ENCODE measurements at regions not wholly inside any gene's neighbourhood (a gene's known extent, or its start where the extent isn't known, plus 50 kb on each side); places are given as distances from the start of the nearest gene placed in this dataset.

- TF ChIP-seq CTCF (IDR thresholded peaks at IDR 0.05; ENCODE audit: low read depth, low read length, poor library complexity, severe bottlenecking) = no peak
- TF ChIP-seq EZH2phosphoT487 (IDR thresholded peaks at IDR 0.05; ENCODE audit: borderline replicate concordance, low read length) = no peak
Observed at GRCh38 chr7:125924037-125924436, 994.4 kb upstream of the POT1 start.

Data from DOHH2 (cell line).